ENCODE measurements at regions not wholly inside any gene's neighbourhood (a gene's known extent, or its start where the extent isn't known, plus 50 kb on each side); places are given as distances from the start of the nearest gene placed in this dataset.

DNA sequence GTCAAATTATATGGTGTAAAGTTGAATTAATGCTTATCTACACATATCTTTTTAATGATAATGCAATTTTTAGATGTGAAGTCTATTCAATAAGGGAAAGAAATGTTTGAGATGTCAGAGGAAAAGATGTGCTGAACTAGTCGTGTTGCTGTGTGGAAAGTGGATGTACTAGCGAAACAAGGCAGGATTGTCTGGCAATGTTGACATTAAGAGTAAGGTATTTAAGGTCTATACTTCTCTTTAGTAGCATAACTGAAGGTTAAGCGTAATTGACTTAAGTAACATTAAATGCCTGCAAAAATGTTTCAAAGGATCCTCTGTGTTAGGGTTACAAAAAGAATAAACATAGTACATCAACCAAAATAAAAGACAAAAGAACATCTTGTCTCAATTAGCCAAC, 787.3 kb upstream of the KLHL1 start (continued):
- TF ChIP-seq STAG1 (CRISPR knock-in tag; IDR thresholded peaks at IDR 0.05): no peak
- TF ChIP-seq, protein P1, sequence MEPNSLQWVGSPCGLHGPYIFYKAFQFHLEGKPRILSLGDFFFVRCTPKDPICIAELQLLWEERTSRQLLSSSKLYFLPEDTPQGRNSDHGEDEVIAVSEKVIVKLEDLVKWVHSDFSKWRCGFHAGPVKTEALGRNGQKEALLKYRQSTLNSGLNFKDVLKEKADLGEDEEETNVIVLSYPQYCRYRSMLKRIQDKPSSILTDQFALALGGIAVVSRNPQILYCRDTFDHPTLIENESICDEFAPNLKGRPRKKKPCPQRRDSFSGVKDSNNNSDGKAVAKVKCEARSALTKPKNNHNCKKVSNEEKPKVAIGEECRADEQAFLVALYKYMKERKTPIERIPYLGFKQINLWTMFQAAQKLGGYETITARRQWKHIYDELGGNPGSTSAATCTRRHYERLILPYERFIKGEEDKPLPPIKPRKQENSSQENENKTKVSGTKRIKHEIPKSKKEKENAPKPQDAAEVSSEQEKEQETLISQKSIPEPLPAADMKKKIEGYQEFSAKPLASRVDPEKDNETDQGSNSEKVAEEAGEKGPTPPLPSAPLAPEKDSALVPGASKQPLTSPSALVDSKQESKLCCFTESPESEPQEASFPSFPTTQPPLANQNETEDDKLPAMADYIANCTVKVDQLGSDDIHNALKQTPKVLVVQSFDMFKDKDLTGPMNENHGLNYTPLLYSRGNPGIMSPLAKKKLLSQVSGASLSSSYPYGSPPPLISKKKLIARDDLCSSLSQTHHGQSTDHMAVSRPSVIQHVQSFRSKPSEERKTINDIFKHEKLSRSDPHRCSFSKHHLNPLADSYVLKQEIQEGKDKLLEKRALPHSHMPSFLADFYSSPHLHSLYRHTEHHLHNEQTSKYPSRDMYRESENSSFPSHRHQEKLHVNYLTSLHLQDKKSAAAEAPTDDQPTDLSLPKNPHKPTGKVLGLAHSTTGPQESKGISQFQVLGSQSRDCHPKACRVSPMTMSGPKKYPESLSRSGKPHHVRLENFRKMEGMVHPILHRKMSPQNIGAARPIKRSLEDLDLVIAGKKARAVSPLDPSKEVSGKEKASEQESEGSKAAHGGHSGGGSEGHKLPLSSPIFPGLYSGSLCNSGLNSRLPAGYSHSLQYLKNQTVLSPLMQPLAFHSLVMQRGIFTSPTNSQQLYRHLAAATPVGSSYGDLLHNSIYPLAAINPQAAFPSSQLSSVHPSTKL (CRISPR knock-in tag; IDR thresholded peaks at IDR 0.05): peak; percentile 50; the same call in 1 of the 2 replicates
- TF ChIP-seq, protein P2, sequence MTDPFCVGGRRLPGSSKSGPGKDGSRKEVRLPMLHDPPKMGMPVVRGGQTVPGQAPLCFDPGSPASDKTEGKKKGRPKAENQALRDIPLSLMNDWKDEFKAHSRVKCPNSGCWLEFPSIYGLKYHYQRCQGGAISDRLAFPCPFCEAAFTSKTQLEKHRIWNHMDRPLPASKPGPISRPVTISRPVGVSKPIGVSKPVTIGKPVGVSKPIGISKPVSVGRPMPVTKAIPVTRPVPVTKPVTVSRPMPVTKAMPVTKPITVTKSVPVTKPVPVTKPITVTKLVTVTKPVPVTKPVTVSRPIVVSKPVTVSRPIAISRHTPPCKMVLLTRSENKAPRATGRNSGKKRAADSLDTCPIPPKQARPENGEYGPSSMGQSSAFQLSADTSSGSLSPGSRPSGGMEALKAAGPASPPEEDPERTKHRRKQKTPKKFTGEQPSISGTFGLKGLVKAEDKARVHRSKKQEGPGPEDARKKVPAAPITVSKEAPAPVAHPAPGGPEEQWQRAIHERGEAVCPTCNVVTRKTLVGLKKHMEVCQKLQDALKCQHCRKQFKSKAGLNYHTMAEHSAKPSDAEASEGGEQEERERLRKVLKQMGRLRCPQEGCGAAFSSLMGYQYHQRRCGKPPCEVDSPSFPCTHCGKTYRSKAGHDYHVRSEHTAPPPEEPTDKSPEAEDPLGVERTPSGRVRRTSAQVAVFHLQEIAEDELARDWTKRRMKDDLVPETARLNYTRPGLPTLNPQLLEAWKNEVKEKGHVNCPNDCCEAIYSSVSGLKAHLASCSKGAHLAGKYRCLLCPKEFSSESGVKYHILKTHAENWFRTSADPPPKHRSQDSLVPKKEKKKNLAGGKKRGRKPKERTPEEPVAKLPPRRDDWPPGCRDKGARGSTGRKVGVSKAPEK (CRISPR knock-in tag; IDR thresholded peaks at IDR 0.05; ENCODE audit: borderline replicate concordance): no peak
- TF ChIP-seq FOXA1 (IDR thresholded peaks at IDR 0.05): no peak
- TF ChIP-seq FOXA1 (CRISPR knock-in tag; IDR thresholded peaks at IDR 0.05): peak; percentile 75
- no peak for TF ChIP-seq IKZF1 (IDR thresholded peaks at IDR 0.05)
- no peak for TF ChIP-seq ZNF383 (CRISPR knock-in tag; IDR thresholded peaks at IDR 0.05; ENCODE audit: borderline replicate concordance)
- TF ChIP-seq ISX (CRISPR knock-in tag; conservative IDR thresholded peaks at IDR 0.05): no peak
- no peak for TF ChIP-seq FOXK1 (CRISPR knock-in tag; IDR thresholded peaks at IDR 0.05; ENCODE audit: borderline replicate concordance, low read depth)
- TF ChIP-seq, protein P3, sequence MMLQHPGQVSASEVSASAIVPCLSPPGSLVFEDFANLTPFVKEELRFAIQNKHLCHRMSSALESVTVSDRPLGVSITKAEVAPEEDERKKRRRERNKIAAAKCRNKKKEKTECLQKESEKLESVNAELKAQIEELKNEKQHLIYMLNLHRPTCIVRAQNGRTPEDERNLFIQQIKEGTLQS (CRISPR knock-in tag; IDR thresholded peaks at IDR 0.05): no peak
- TF ChIP-seq ZSCAN12 (CRISPR knock-in tag; IDR thresholded peaks at IDR 0.05): no peak
- TF ChIP-seq SOX5 (CRISPR knock-in tag; IDR thresholded peaks at IDR 0.05; ENCODE audit: borderline replicate concordance): peak; percentile 12; the same call in 1 of the 2 replicates
- TF ChIP-seq, protein P4, sequence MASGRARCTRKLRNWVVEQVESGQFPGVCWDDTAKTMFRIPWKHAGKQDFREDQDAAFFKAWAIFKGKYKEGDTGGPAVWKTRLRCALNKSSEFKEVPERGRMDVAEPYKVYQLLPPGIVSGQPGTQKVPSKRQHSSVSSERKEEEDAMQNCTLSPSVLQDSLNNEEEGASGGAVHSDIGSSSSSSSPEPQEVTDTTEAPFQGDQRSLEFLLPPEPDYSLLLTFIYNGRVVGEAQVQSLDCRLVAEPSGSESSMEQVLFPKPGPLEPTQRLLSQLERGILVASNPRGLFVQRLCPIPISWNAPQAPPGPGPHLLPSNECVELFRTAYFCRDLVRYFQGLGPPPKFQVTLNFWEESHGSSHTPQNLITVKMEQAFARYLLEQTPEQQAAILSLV (CRISPR knock-in tag; IDR thresholded peaks at IDR 0.05; ENCODE audit: borderline replicate concordance): no peak
- peak; percentile 65; the same call in 1 of the 2 replicates for TF ChIP-seq FOXA3 (CRISPR knock-in tag; IDR thresholded peaks at IDR 0.05)
- TF ChIP-seq, protein P5, sequence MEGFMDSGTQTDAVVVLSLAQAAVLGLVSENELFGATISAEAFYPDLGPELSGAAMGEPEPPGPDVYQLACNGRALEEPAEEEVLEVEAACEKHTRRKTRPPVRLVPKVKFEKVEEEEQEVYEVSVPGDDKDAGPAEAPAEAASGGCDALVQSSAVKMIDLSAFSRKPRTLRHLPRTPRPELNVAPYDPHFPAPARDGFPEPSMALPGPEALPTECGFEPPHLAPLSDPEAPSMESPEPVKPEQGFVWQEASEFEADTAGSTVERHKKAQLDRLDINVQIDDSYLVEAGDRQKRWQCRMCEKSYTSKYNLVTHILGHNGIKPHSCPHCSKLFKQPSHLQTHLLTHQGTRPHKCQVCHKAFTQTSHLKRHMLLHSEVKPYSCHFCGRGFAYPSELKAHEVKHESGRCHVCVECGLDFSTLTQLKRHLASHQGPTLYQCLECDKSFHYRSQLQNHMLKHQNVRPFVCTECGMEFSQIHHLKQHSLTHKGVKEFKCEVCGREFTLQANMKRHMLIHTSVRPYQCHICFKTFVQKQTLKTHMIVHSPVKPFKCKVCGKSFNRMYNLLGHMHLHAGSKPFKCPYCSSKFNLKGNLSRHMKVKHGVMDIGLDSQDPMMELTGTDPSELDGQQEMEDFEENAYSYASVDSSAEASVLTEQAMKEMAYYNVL (CRISPR knock-in tag; IDR thresholded peaks at IDR 0.05; ENCODE audit: borderline replicate concordance): no peak
- TF ChIP-seq NCOA5 (CRISPR knock-in tag; IDR thresholded peaks at IDR 0.05): no peak
- TF ChIP-seq WIZ (CRISPR knock-in tag; IDR thresholded peaks at IDR 0.05): no peak
- TF ChIP-seq ZNF577 (CRISPR knock-in tag; IDR thresholded peaks at IDR 0.05; ENCODE audit: borderline replicate concordance, low read depth): no peak
- TF ChIP-seq ZNF367 (CRISPR knock-in tag; IDR thresholded peaks at IDR 0.05; ENCODE audit: borderline replicate concordance): no peak
- TF ChIP-seq ZNF17 (CRISPR knock-in tag; IDR thresholded peaks at IDR 0.05): no peak
- no peak for TF ChIP-seq KAT7 (CRISPR knock-in tag; IDR thresholded peaks at IDR 0.05; ENCODE audit: borderline replicate concordance)
- no peak for TF ChIP-seq GATA4 (IDR thresholded peaks at IDR 0.05; ENCODE audit: borderline replicate concordance, low read depth)
- TF ChIP-seq ASH2L (IDR thresholded peaks at IDR 0.05; ENCODE audit: insufficient read length, low read depth, low read length): peak; percentile 25
